GM18867 (cell line): ENCODE measurements at regions not wholly inside any gene's neighbourhood (a gene's known extent, or its start where the extent isn't known, plus 50 kb on each side); places are given as distances from the start of the nearest gene placed in this dataset.
"Not testable (repeated sequence)": the region's sequence is repeated elsewhere in the genome, so short reads cannot be mapped to it uniquely, and the experiment has no call there.

Source experiments
- ATAC-seq: cut with Tn5 transposase; IDR thresholded peaks from one replicate; pipeline ENCODE4 v1.9.1; 2021; ENCODE audit warnings: mild to moderate bottlenecking, moderate library complexity; ENCODE audit not compliant: unreplicated experiment

GRCh38 chr6:132060591-132060990 lies 109.4 kb upstream of the CCN2 start:
- ATAC-seq = no peak

GRCh38 chr6:132058975-132059374 lies 107.8 kb upstream of the CCN2 start:
- ATAC-seq = no peak

- ATAC-seq = no peak
Measured at GRCh38 chr6:132054525-132054924, 103.4 kb upstream of the CCN2 start.

GRCh38 chr6:132053511-132053910 lies 102.3 kb upstream of the CCN2 start:
- ATAC-seq = no peak

GRCh38 chr6:132052096-132052495 lies 100.9 kb upstream of the CCN2 start:
- no peak for ATAC-seq

GRCh38 chr6:132045877-132046276 lies 94.7 kb upstream of the CCN2 start:
- ATAC-seq = no peak

- no peak for ATAC-seq
Measured at GRCh38 chr6:132043148-132043547, 92.0 kb upstream of the CCN2 start.

- no peak for ATAC-seq
Measured at GRCh38 chr6:132041706-132042105, 90.5 kb upstream of the CCN2 start.

GRCh38 chr6:132028029-132028428 lies 76.9 kb upstream of the CCN2 start:
- ATAC-seq = no peak

- ATAC-seq = no peak
Measured at GRCh38 chr6:132025468-132025867, 74.3 kb upstream of the CCN2 start.

- ATAC-seq = no peak
Measured at GRCh38 chr6:132023490-132023889, 72.3 kb upstream of the CCN2 start.

GRCh38 chr6:132021552-132022375 lies 70.6 kb upstream of the CCN2 start:
- no peak for ATAC-seq

GRCh38 chr6:132020918-132021317 lies 69.7 kb upstream of the CCN2 start:
- ATAC-seq = not testable (repeated sequence)

- ATAC-seq = no peak
Measured at GRCh38 chr6:132020138-132020581, 69.0 kb upstream of the CCN2 start.

GRCh38 chr6:132019586-132019985 lies 68.4 kb upstream of the CCN2 start:
- ATAC-seq = no peak

- ATAC-seq = no peak
Measured at GRCh38 chr6:132017942-132018341, 66.8 kb upstream of the CCN2 start.

GRCh38 chr6:132016396-132016795 lies 65.2 kb upstream of the CCN2 start:
- ATAC-seq = no peak

GRCh38 chr6:132011582-132011981 lies 60.4 kb upstream of the CCN2 start:
- ATAC-seq = no peak

GRCh38 chr6:132009175-132009574 lies 58.0 kb upstream of the CCN2 start:
- ATAC-seq = no peak

GRCh38 chr6:132007474-132008190 lies 56.5 kb upstream of the CCN2 start:
- ATAC-seq = no peak

- no peak for ATAC-seq
Measured at GRCh38 chr6:132005178-132005577, 54.0 kb upstream of the CCN2 start.

GRCh38 chr6:132004668-132005067 lies 53.5 kb upstream of the CCN2 start:
- ATAC-seq = no peak
